Hematopoietic multipotent progenitor cell treated with erythropoietin and hydrocortisone succinate and interleukin-3 and kit ligand, for 17 days (in vitro differentiated cells): ENCODE measurements at regions not wholly inside any gene's neighbourhood (a gene's known extent, or its start where the extent isn't known, plus 50 kb on each side); places are given as distances from the start of the nearest gene placed in this dataset.

Source experiments
- DNase-seq: peaks from one replicate; pipeline ENCODE4 v3.0.0-alpha.2; 2015; ENCODE audit warnings: low spot score

DNA sequence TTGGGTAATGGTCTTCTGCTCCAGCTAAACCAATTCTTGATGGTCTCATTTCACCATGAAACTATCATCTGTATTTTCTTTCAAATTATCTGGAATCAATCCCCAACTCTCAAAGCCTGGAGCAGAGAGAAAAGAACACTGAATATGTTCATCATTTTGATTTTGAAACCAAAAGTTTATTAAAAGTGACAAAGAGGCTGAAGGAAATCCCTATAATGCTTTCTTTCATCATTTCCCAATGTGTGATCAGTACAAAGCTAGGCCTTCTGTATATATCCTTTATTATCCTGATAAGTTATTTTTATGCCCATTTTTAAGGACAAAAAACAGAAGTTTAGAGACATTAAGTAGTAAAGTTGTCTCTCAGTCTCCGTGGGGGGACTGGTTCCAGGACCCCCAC lies 50.1 kb upstream of the MBNL1 start:
- DNase-seq = no peak
